ENCODE measurements at regions not wholly inside any gene's neighbourhood (a gene's known extent, or its start where the extent isn't known, plus 50 kb on each side); places are given as distances from the start of the nearest gene placed in this dataset.

DNA sequence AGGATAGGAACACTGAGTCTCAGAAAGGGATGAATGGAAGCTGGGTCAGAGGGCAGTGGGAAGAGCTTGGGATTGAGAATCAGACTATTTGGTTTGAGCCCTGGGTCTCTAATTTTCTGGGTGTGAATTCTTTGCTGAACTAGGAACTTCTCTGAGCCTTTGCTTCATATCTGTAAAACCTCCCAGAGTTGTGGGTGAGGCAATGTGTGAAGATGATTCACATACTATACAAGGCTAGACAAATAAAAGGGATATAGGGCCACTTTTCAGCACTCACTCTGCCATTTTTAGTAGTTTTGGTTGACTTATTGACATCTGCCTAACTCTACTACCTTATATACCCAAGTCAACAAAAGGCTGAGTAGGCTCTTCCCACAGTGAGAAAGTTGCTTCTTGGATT lies 77.7 kb upstream of the JUN start:
- Histone ChIP-seq H3K36me3 (ENCODE audit: insufficient read depth, low read length, poor library complexity, severe bottlenecking) (no peaks in the 10 kb centered on the region), H3K4me1 (ENCODE audit: insufficient read depth, low read length, poor library complexity, severe bottlenecking) (peaks cover 12% of the 10 kb centered on the region), H3K27me3 (replicated peaks; ENCODE audit: insufficient read depth, low read depth, low read length, poor library complexity) (no peaks in the 10 kb centered on the region), H3K4me3 (ENCODE audit: low read depth, low read length, poor library complexity, severe bottlenecking) (no peak overlapping the region), H3K9me3 (ENCODE audit: low read depth, low read length, poor library complexity, severe bottlenecking) (no peaks in the 10 kb centered on the region), H3K27ac (ENCODE audit: low read depth, low read length, poor library complexity, severe bottlenecking) (no peak overlapping the region)
- ChIA-PET POLR2A (ENCODE audit: low non-redundant PET) (no interaction called here), CTCF (no interaction called here)
- no TSS peak for BruUV-seq (replicated peaks)
- intact Hi-C loops (cut with micrococcal nuclease; ENCODE audit: unreplicated experiment), result no loop called here
- TF ChIP-seq EZH2 (IDR thresholded peaks at IDR 0.05; ENCODE audit: borderline replicate concordance, low read depth, low read length, poor library complexity, severe bottlenecking), result no peak
- TF ChIP-seq, protein P1, sequence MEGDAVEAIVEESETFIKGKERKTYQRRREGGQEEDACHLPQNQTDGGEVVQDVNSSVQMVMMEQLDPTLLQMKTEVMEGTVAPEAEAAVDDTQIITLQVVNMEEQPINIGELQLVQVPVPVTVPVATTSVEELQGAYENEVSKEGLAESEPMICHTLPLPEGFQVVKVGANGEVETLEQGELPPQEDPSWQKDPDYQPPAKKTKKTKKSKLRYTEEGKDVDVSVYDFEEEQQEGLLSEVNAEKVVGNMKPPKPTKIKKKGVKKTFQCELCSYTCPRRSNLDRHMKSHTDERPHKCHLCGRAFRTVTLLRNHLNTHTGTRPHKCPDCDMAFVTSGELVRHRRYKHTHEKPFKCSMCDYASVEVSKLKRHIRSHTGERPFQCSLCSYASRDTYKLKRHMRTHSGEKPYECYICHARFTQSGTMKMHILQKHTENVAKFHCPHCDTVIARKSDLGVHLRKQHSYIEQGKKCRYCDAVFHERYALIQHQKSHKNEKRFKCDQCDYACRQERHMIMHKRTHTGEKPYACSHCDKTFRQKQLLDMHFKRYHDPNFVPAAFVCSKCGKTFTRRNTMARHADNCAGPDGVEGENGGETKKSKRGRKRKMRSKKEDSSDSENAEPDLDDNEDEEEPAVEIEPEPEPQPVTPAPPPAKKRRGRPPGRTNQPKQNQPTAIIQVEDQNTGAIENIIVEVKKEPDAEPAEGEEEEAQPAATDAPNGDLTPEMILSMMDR (conservative IDR thresholded peaks at IDR 0.05; ENCODE audit: low read depth, low read length), result no peak
- DNase-seq (ENCODE audit: low spot score), result no peak

DNA sequence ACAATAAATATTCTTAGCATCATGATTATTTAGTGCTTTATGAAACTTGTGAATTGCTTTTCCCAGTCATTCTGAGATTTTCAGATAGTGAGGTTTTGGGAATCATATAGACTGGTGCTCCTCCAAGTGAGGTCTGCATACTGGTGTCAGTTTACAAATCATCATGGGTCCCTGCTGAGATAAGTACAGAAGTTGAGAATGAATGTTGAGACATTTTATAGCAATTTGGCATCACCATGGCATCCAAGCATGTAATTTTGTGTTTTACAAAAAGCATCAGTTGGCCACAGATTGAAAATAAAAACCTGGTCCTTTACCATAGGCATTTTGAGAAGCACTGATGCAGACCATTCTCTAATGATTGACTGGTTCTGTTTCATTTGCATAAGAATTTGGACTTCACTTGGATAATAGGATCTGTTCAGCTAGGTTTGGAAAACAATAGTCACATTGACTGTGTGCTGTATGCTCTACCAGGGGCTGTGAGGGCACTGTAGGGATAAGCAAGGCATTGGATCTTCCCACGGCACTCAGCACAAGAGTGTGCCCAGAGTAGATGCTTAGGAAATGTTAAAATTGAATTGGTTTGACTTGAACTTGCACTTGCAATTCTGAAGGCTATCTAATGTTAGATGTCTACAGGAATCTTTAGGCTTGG lies 79.0 kb upstream of the JUN start:
- CTCF ChIA-PET, result no interaction called here

DNA sequence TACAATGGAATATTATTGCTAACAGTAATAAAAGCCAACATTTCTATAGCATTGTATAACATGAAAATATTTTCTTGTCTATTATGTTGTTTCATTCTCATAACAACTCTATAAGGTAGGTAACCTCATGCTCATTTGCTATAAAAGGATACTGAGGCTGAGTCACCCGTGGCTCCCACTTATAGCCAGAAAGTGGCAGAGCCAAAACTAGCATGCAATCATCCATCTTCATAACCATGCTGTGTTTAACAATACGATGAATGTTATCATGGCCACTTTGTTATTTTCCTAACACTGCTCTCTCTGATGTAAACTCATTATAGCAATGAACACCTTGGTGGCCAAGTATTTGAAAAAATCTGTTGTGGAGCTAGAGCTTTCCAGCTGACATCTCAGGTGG lies 80.8 kb upstream of the JUN start:
- H3K4me3 ChIP-seq (ENCODE audit: low read depth, low read length, poor library complexity, severe bottlenecking), result no peak overlapping the region
- TF ChIP-seq EZH2 (IDR thresholded peaks at IDR 0.05; ENCODE audit: borderline replicate concordance, low read depth, low read length, poor library complexity, severe bottlenecking), result no peak
- TF ChIP-seq, protein P1 (conservative IDR thresholded peaks at IDR 0.05; ENCODE audit: low read depth, low read length), result no peak
- POLR2A ChIA-PET (ENCODE audit: low non-redundant PET), result no interaction called here
- H3K27me3 ChIP-seq (replicated peaks; ENCODE audit: insufficient read depth, low read depth, low read length, poor library complexity), result no peaks in the 10 kb centered on the region
- no peaks in the 10 kb centered on the region for H3K9me3 ChIP-seq (ENCODE audit: low read depth, low read length, poor library complexity, severe bottlenecking)
- no TSS peak for BruUV-seq (replicated peaks)
- CTCF ChIA-PET, result no interaction called here
- no peaks in the 10 kb centered on the region for H3K36me3 ChIP-seq (ENCODE audit: insufficient read depth, low read length, poor library complexity, severe bottlenecking)
- intact Hi-C loops (cut with micrococcal nuclease; ENCODE audit: unreplicated experiment), result no loop called here
- no peak overlapping the region for H3K27ac ChIP-seq (ENCODE audit: low read depth, low read length, poor library complexity, severe bottlenecking)
- no peak for DNase-seq (ENCODE audit: low spot score)
- peaks cover 12% of the 10 kb centered on the region for H3K4me1 ChIP-seq (ENCODE audit: insufficient read depth, low read length, poor library complexity, severe bottlenecking)

More for the DNA sequence above, 79.0 kb upstream of the JUN start:
- no peak overlapping the region for H3K27ac ChIP-seq (ENCODE audit: low read depth, low read length, poor library complexity, severe bottlenecking)
- no peaks in the 10 kb centered on the region for H3K27me3 ChIP-seq (replicated peaks; ENCODE audit: insufficient read depth, low read depth, low read length, poor library complexity)
- no TSS peak for BruUV-seq (replicated peaks)
- no peaks in the 10 kb centered on the region for H3K36me3 ChIP-seq (ENCODE audit: insufficient read depth, low read length, poor library complexity, severe bottlenecking)
- POLR2A ChIA-PET (ENCODE audit: low non-redundant PET), result no interaction called here
- H3K4me1 ChIP-seq (ENCODE audit: insufficient read depth, low read length, poor library complexity, severe bottlenecking), result peaks cover 12% of the 10 kb centered on the region
- no peak overlapping the region for H3K4me3 ChIP-seq (ENCODE audit: low read depth, low read length, poor library complexity, severe bottlenecking)
- no peak for TF ChIP-seq EZH2 (IDR thresholded peaks at IDR 0.05; ENCODE audit: borderline replicate concordance, low read depth, low read length, poor library complexity, severe bottlenecking)
- TF ChIP-seq, protein P1 (conservative IDR thresholded peaks at IDR 0.05; ENCODE audit: low read depth, low read length), result no peak
- no peaks in the 10 kb centered on the region for H3K9me3 ChIP-seq (ENCODE audit: low read depth, low read length, poor library complexity, severe bottlenecking)
- peak; percentile 79 for DNase-seq (ENCODE audit: low spot score)
- intact Hi-C loops (cut with micrococcal nuclease; ENCODE audit: unreplicated experiment), result no loop called here

Data from A673 (cell line).